NCI-H774 (cell line): ENCODE measurements at regions not wholly inside any gene's neighbourhood (a gene's known extent, or its start where the extent isn't known, plus 50 kb on each side); places are given as distances from the start of the nearest gene placed in this dataset.
"Not testable (repeated sequence)": the region's sequence is repeated elsewhere in the genome, so short reads cannot be mapped to it uniquely, and the experiment has no call there.

Experiments
- DNase-seq: peaks from one replicate; lab custom pipeline; 2025; lab: John Stamatoyannopoulos, UW

GRCh38 chr9:115466756-115467155, 348.8 kb upstream of the TNC start:
- no peak for DNase-seq

- DNase-seq, result no peak
These were observed 351.9 kb upstream of the TNC start for GRCh38 chr9:115469841-115470240.

- DNase-seq, result not testable (repeated sequence)
These were observed 355.1 kb upstream of the TNC start for GRCh38 chr9:115473032-115473431.

- no peak for DNase-seq
These were observed 363.8 kb upstream of the TNC start for GRCh38 chr9:115481769-115482168.

- no peak for DNase-seq
These were observed 364.8 kb upstream of the TNC start for GRCh38 chr9:115482747-115483146.

- no peak for DNase-seq
These were observed 374.9 kb upstream of the TNC start for GRCh38 chr9:115492869-115493268.

- no peak for DNase-seq
These were observed 376.4 kb upstream of the TNC start for GRCh38 chr9:115494393-115494792.

GRCh38 chr9:115495052-115495635, 377.2 kb upstream of the TNC start:
- peak; percentile 19 for DNase-seq

- no peak for DNase-seq
These were observed 377.9 kb upstream of the TNC start for GRCh38 chr9:115495836-115496235.

GRCh38 chr9:115498303-115498702, 380.3 kb upstream of the TNC start:
- DNase-seq, result no peak

GRCh38 chr9:115507148-115507547, 389.2 kb upstream of the TNC start:
- no peak for DNase-seq

- no peak for DNase-seq
These were observed 395.2 kb upstream of the TNC start for GRCh38 chr9:115513148-115513547.

GRCh38 chr9:115514454-115514853, 396.5 kb upstream of the TNC start:
- no peak for DNase-seq

GRCh38 chr9:115517335-115518075, 399.5 kb upstream of the TNC start:
- no peak for DNase-seq

GRCh38 chr9:115520646-115521045, 402.7 kb upstream of the TNC start:
- DNase-seq, result no peak

GRCh38 chr9:115522912-115523311, 405.0 kb upstream of the TNC start:
- no peak for DNase-seq

GRCh38 chr9:115524453-115525059, 406.6 kb upstream of the TNC start:
- DNase-seq, result peak; percentile 57

GRCh38 chr9:115525111-115526058, 407.4 kb upstream of the TNC start:
- DNase-seq, result no peak

- DNase-seq, result no peak
These were observed 413.6 kb upstream of the TNC start for GRCh38 chr9:115531410-115532125.

- DNase-seq, result no peak
These were observed 415.6 kb upstream of the TNC start for GRCh38 chr9:115533511-115533910.

- DNase-seq, result no peak
These were observed 422.1 kb upstream of the TNC start for GRCh38 chr9:115540091-115540490.

- DNase-seq, result no peak
These were observed 425.6 kb upstream of the TNC start for GRCh38 chr9:115543511-115543910.
